SK-N-SH (cell line): ENCODE measurements at regions not wholly inside any gene's neighbourhood (a gene's known extent, or its start where the extent isn't known, plus 50 kb on each side); places are given as distances from the start of the nearest gene placed in this dataset.

Experiments used
- CTCF ChIA-PET: fragments of 300-600, 350-600 bp; formaldehyde crosslinking; extraction: SDS; loops from one replicate; lab custom pipeline; 2021; lab: Yijun Ruan, JAX
- POLR2A ChIA-PET: fragments of 350-600 bp; sonication (Branson Sonifier 250); formaldehyde crosslinking; extraction: SDS; loops from one replicate; lab custom pipeline; 2020; ENCODE audit warnings: antibody characterized with exemption, inconsistent platforms; lab: Yijun Ruan, JAX
- DNase-seq: peaks from one replicate; pipeline ENCODE4 v3.0.0; 2012
- H2AFZ ChIP-seq: fragments of 200-600 bp; sonication (generic); 2 replicates; pipeline ENCODE4 v1.8.1; 2016; ENCODE audit warnings: antibody characterized with exemption, mild to moderate bottlenecking, low read depth
- H3F3A ChIP-seq: fragments of 200-600 bp; sonication (generic); replicated peaks from 2 replicates; pipeline ENCODE3; 2016; ENCODE audit warnings: antibody characterized with exemption, mild to moderate bottlenecking; ENCODE audit not compliant: insufficient read depth
- H3K27ac ChIP-seq, 2 experiments: fragments of 200-500 bp in 1 of 2; fragments of 200-600 bp in 1 of 2; sonication (Bioruptor generic) in 1 of 2; sonication (generic), shearing (Covaris generic) in 1 of 2; 2 replicates each; pipeline versions ENCODE4 v1.5.1 to v1.6.1; 2014 to 2016; ENCODE audit warnings: low read depth in 2 of 2, inconsistent platforms in 1 of 2, low read length in 1 of 2, mild to moderate bottlenecking in 1 of 2, mixed read lengths in 1 of 2
- H3K27me3 ChIP-seq: fragments of 200-600 bp; sonication (generic), shearing (Covaris generic); 2 replicates; pipeline ENCODE4 v1.6.1; 2016; ENCODE audit warnings: mixed run types; ENCODE audit not compliant: insufficient read depth
- H3K36me3 ChIP-seq, 2 experiments: fragments of 200-500 bp in 1 of 2; fragments of 200-600 bp in 1 of 2; sonication (Bioruptor generic) in 1 of 2; sonication (generic) in 1 of 2; replicated peaks in 1 of 2; 2 replicates each; pipeline versions ENCODE3 to v1.5.1; 2014 to 2016; ENCODE audit warnings: low read length in 1 of 2, mild to moderate bottlenecking in 1 of 2; ENCODE audit not compliant: insufficient read depth in 2 of 2, control insufficient read depth in 1 of 2
- H3K4me1 ChIP-seq, 2 experiments: fragments of 200-500 bp in 1 of 2; fragments of 200-600 bp in 1 of 2; sonication (Bioruptor generic) in 1 of 2; sonication (generic), shearing (Covaris generic) in 1 of 2; 2 replicates each; pipeline versions ENCODE4 v1.5.1 to v1.6.1; 2014 to 2016; ENCODE audit warnings: low read depth in 1 of 2, low read length in 1 of 2, mixed run types in 1 of 2; ENCODE audit not compliant: insufficient read depth in 2 of 2, control insufficient read depth in 1 of 2
- H3K4me2 ChIP-seq: fragments of 200-600 bp; sonication (generic), shearing (Covaris generic); 2 replicates; pipeline ENCODE4 v1.6.1; 2017; ENCODE audit warnings: mixed run types
- H3K4me3 ChIP-seq, 2 experiments: fragments of 200-500 bp in 1 of 2; fragments of 200-600 bp in 1 of 2; sonication (Bioruptor generic) in 1 of 2; sonication (generic), shearing (Covaris generic) in 1 of 2; 2 replicates each; pipeline versions ENCODE4 v1.5.1 to v1.8.1; 2014 to 2016; ENCODE audit warnings: low read depth in 2 of 2, inconsistent platforms in 1 of 2, low read length in 1 of 2, mild to moderate bottlenecking in 1 of 2, mixed read lengths in 1 of 2, moderate library complexity in 1 of 2
- H3K79me2 ChIP-seq: fragments of 200-600 bp; sonication (generic); 2 replicates; pipeline ENCODE4 v1.8.1; 2017; ENCODE audit warnings: mild to moderate bottlenecking; ENCODE audit not compliant: insufficient read depth
- H3K9ac ChIP-seq: fragments of 200-600 bp; sonication (generic); 2 replicates; pipeline ENCODE4 v1.6.1; 2017; ENCODE audit warnings: mixed run types
- H3K9me2 ChIP-seq: fragments of 200-600 bp; sonication (generic); 2 replicates; pipeline ENCODE4 v1.6.1; 2017; ENCODE audit warnings: mixed run types
- H3K9me3 ChIP-seq: fragments of 200-600 bp; sonication (generic); 2 replicates; pipeline ENCODE4 v1.6.1; 2017; ENCODE audit warnings: mixed run types, mild to moderate bottlenecking, moderate library complexity
- H4K20me1 ChIP-seq: fragments of 200-600 bp; sonication (generic); 2 replicates; pipeline ENCODE4 v1.6.1; 2017; ENCODE audit warnings: mild to moderate bottlenecking, mixed run types; ENCODE audit not compliant: insufficient read depth
- FOSL2 ChIP-seq: IDR thresholded peaks from 2 replicates; pipeline ENCODE4 v1.4.0; 2012; ENCODE audit warnings: low read depth, mild to moderate bottlenecking, moderate library complexity, borderline replicate concordance
- FOXJ3 ChIP-seq: sonication (generic); formaldehyde crosslinking; IDR thresholded peaks from 2 replicates; pipeline ENCODE4 v1.5.1; 2020; ENCODE audit warnings: mild to moderate bottlenecking, missing genetic modification reagents
- GABPA ChIP-seq: IDR thresholded peaks from 2 replicates; pipeline ENCODE4 v1.4.0; 2012; ENCODE audit warnings: low read depth, mild to moderate bottlenecking
- GATA2 ChIP-seq: sonication (generic); formaldehyde crosslinking; IDR thresholded peaks from 2 replicates; pipeline ENCODE4 v1.5.0; 2020; ENCODE audit warnings: mild to moderate bottlenecking, missing genetic modification reagents
- JUND ChIP-seq: IDR thresholded peaks from 2 replicates; pipeline ENCODE4 v1.4.0; 2012
- MXI1 ChIP-seq: IDR thresholded peaks from 2 replicates; pipeline ENCODE4 v1.6.1; 2012; ENCODE audit warnings: mild to moderate bottlenecking, low read depth, low read length, improper control_type of control experiment
- NFIC ChIP-seq: IDR thresholded peaks from 2 replicates; pipeline ENCODE4 v1.4.0; 2012; ENCODE audit warnings: borderline replicate concordance
- RAD21 ChIP-seq: IDR thresholded peaks from 2 replicates; pipeline ENCODE4 v1.6.1; 2012; ENCODE audit warnings: mild to moderate bottlenecking, low read length
- RFX5 ChIP-seq: IDR thresholded peaks from 2 replicates; pipeline ENCODE4 v1.6.1; 2012; ENCODE audit warnings: mild to moderate bottlenecking, improper control_type of control experiment, low read length
- RXRA ChIP-seq: IDR thresholded peaks from 2 replicates; pipeline ENCODE4 v1.4.0; 2012; ENCODE audit warnings: low read depth, mild to moderate bottlenecking, borderline replicate concordance
- SIN3A ChIP-seq: IDR thresholded peaks from 2 replicates; pipeline ENCODE4 v1.6.1; 2012; ENCODE audit warnings: low read depth, mild to moderate bottlenecking, low read length, moderate library complexity, borderline replicate concordance
- SMC3 ChIP-seq: IDR thresholded peaks from 2 replicates; pipeline ENCODE4 v1.6.1; 2012; ENCODE audit warnings: low read depth, low read length, improper control_type of control experiment
- TCF12 ChIP-seq: IDR thresholded peaks from 2 replicates; pipeline ENCODE4 v1.4.0; 2012
- TEAD4 ChIP-seq: IDR thresholded peaks from 2 replicates; pipeline ENCODE4 v1.4.0; 2012; ENCODE audit warnings: mild to moderate bottlenecking, borderline replicate concordance; ENCODE audit not compliant: insufficient read depth
- WGBS: methylation state at CpG from one replicate; pipeline ENCODE4 v1.1.6; 2017; ENCODE audit warnings: low lambda C conversion rate; 5-methylcytosine and 5-hydroxymethylcytosine counted together
- TF ChIP-seq, protein P1 (sequence below): IDR thresholded peaks from 2 replicates; pipeline ENCODE4 v1.6.1; 2012; ENCODE audit warnings: mild to moderate bottlenecking, low read depth, low read length, moderate library complexity
- TF ChIP-seq, protein P2 (sequence below): fragments of 150-350 bp; IDR thresholded peaks from 2 replicates; pipeline ENCODE4 v1.6.1; 2017; ENCODE audit warnings: antibody characterized with exemption, low read length, low read depth, borderline replicate concordance

DNA sequence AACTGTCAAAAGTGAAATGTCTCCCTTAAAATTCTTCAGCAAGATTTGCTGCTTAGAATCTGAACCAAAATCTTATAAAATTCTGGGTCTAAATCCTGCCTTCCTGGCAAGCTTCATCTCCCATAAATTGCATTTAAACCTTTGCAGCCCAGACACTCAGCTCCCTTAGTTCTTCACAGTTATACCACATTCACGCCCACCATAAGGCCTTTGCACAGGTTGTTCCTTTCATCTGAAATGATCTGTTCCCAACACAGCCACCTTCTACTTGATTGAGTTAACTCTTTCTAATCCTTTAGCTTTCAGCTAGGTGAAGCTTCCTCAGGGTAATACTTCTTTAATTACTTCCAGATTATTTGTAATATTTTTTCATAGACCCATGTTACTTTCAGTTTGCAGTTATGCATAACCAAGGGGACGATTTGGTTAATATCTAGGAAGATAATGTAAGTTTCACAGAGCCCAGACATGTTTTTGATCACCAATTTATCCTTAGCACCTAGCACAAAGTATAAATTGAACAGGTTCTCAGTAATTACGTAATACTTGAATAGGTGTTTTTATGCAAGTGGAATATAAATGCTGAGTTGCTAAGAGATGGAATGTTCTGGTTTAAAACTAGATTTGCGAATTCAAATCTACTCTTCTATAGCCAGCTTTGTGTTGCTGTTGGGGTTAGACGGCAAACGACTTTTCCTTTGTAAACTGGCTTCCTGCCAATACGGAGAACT is 779.7 kb upstream of the PKDCC start:
- Histone ChIP-seq H2AFZ (no peak overlapping the region), H3K9me3 (no peaks in the 10 kb centered on the region), H3K4me3 (no peak overlapping the region), H3F3A (no peaks in the 10 kb centered on the region), H3K4me2 (no peak overlapping the region), H3K27me3 (no peaks in the 10 kb centered on the region), H3K9me2 (no peaks in the 10 kb centered on the region; the same call in 1 of the 2 replicates), H4K20me1 (no peaks in the 10 kb centered on the region), H3K79me2 (no peaks in the 10 kb centered on the region), H3K36me3 (no peaks in the 10 kb centered on the region), H3K9ac (no peak overlapping the region), H3K27ac (no peak overlapping the region), H3K4me1 (no peaks in the 10 kb centered on the region)
- WGBS: 60% methylated on average over 7 of the region's 7 CpGs
- TF ChIP-seq RFX5 (no peak), GATA2 (no peak), NFIC (no peak), RXRA (no peak), JUND (no peak), TEAD4 (no peak), MXI1 (no peak), FOSL2 (no peak), RAD21 (no peak), FOXJ3 (no peak), SIN3A (no peak), TCF12 (no peak), SMC3 (no peak), GABPA (no peak)
- TF ChIP-seq, protein P1, sequence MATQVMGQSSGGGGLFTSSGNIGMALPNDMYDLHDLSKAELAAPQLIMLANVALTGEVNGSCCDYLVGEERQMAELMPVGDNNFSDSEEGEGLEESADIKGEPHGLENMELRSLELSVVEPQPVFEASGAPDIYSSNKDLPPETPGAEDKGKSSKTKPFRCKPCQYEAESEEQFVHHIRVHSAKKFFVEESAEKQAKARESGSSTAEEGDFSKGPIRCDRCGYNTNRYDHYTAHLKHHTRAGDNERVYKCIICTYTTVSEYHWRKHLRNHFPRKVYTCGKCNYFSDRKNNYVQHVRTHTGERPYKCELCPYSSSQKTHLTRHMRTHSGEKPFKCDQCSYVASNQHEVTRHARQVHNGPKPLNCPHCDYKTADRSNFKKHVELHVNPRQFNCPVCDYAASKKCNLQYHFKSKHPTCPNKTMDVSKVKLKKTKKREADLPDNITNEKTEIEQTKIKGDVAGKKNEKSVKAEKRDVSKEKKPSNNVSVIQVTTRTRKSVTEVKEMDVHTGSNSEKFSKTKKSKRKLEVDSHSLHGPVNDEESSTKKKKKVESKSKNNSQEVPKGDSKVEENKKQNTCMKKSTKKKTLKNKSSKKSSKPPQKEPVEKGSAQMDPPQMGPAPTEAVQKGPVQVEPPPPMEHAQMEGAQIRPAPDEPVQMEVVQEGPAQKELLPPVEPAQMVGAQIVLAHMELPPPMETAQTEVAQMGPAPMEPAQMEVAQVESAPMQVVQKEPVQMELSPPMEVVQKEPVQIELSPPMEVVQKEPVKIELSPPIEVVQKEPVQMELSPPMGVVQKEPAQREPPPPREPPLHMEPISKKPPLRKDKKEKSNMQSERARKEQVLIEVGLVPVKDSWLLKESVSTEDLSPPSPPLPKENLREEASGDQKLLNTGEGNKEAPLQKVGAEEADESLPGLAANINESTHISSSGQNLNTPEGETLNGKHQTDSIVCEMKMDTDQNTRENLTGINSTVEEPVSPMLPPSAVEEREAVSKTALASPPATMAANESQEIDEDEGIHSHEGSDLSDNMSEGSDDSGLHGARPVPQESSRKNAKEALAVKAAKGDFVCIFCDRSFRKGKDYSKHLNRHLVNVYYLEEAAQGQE: no peak
- TF ChIP-seq, protein P2, sequence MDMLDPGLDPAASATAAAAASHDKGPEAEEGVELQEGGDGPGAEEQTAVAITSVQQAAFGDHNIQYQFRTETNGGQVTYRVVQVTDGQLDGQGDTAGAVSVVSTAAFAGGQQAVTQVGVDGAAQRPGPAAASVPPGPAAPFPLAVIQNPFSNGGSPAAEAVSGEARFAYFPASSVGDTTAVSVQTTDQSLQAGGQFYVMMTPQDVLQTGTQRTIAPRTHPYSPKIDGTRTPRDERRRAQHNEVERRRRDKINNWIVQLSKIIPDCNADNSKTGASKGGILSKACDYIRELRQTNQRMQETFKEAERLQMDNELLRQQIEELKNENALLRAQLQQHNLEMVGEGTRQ: no peak
- ChIA-PET CTCF (interaction anchor here (0.7 to 1.5 kb wide), 2 partner anchors 14 to 902 kb away, joined by 3 to 4 read pairs; no protein-coding TSS in a partner anchor), POLR2A (no interaction called here)
- DNase-seq: no peak
